Upper lobe of left lung (tissue), 4 donors: ENCODE measurements at regions not wholly inside any gene's neighbourhood (a gene's known extent, or its start where the extent isn't known, plus 50 kb on each side); places are given as distances from the start of the nearest gene placed in this dataset.

Experiments
- EP300 ChIP-seq, 4 donors: sonication (generic); formaldehyde crosslinking; IDR thresholded peaks; one replicate each; pipeline ENCODE4 v1.5.1; 2017; ENCODE audit warnings: antibody characterized with exemption in 4 of 4, control low read depth in 2 of 4
- POLR2A ChIP-seq, 4 donors: fragments of 450-650 bp; IDR thresholded peaks; one replicate each; pipeline ENCODE4 v1.5.1; 2016 to 2017; ENCODE audit warnings: antibody characterized with exemption in 4 of 4, mild to moderate bottlenecking in 2 of 4
- POLR2AphosphoS5 ChIP-seq, 2 donors: sonication (generic); formaldehyde crosslinking; IDR thresholded peaks; one replicate each; pipeline ENCODE4 v1.5.1; 2017; ENCODE audit warnings: antibody characterized with exemption in 2 of 2
- TF ChIP-seq, protein P1 (sequence below), 6 experiments: fragments of 450-650 bp in 4 of 6; fragments of 200-600 bp in 2 of 6; sonication (generic) in 2 of 6; IDR thresholded peaks; one replicate each; pipeline ENCODE4 v1.5.1; 2016 to 2019; ENCODE audit warnings: antibody characterized with exemption in 6 of 6

GRCh38 chr7:159195946-159196345 lies 51.3 kb upstream of the VIPR2 start:
- TF ChIP-seq, protein P1, sequence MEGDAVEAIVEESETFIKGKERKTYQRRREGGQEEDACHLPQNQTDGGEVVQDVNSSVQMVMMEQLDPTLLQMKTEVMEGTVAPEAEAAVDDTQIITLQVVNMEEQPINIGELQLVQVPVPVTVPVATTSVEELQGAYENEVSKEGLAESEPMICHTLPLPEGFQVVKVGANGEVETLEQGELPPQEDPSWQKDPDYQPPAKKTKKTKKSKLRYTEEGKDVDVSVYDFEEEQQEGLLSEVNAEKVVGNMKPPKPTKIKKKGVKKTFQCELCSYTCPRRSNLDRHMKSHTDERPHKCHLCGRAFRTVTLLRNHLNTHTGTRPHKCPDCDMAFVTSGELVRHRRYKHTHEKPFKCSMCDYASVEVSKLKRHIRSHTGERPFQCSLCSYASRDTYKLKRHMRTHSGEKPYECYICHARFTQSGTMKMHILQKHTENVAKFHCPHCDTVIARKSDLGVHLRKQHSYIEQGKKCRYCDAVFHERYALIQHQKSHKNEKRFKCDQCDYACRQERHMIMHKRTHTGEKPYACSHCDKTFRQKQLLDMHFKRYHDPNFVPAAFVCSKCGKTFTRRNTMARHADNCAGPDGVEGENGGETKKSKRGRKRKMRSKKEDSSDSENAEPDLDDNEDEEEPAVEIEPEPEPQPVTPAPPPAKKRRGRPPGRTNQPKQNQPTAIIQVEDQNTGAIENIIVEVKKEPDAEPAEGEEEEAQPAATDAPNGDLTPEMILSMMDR (IDR thresholded peaks at IDR 0.05) = no peak
- TF ChIP-seq POLR2AphosphoS5 (IDR thresholded peaks at IDR 0.05) (no peak), POLR2A (IDR thresholded peaks at IDR 0.05) (no peak), EP300 (IDR thresholded peaks at IDR 0.05) (no peak)
